WTC11 (cell line): ENCODE measurements at regions not wholly inside any gene's neighbourhood (a gene's known extent, or its start where the extent isn't known, plus 50 kb on each side); places are given as distances from the start of the nearest gene placed in this dataset.

Experiments
- ATAC-seq: fragments of 200-7000 bp; cut with Tn5 transposase; 2 replicates; pipeline ENCODE4 v1.10.0; 2021; ENCODE audit warnings: mild to moderate bottlenecking, moderate library complexity
- CTCF ChIA-PET: fragments of 300-600 bp; sonication (Branson Sonifier 250); formaldehyde crosslinking; loops from one replicate; lab custom pipeline; 2021; ENCODE audit warnings: antibody characterized with exemption; lab: Charles Lee
- POLR2A ChIA-PET: fragments of 350-600 bp; sonication (Branson Sonifier 250); formaldehyde crosslinking; loops from one replicate; lab custom pipeline; 2021; ENCODE audit warnings: antibody characterized with exemption; lab: Charles Lee
- DNase-seq: peaks from one replicate; pipeline ENCODE4 v3.0.0; 2021; ENCODE audit warnings: low spot score
- H3K27ac Mint-ChIP-seq: 2 replicates; pipeline ENCODE4 v1.8.0; 2021; ENCODE audit warnings: mixed read lengths
- H3K27me3 Mint-ChIP-seq: 2 replicates; pipeline ENCODE4 v1.8.0; 2021; ENCODE audit warnings: low read depth, mild to moderate bottlenecking, moderate library complexity, mixed read lengths
- H3K36me3 Mint-ChIP-seq: 2 replicates; pipeline ENCODE4 v1.8.0; 2021; ENCODE audit warnings: mixed read lengths
- H3K4me1 Mint-ChIP-seq: 2 replicates; pipeline ENCODE4 v1.8.0; 2022; ENCODE audit warnings: mixed read lengths
- H3K4me3 Mint-ChIP-seq: 2 replicates; pipeline ENCODE4 v1.8.0; 2021; ENCODE audit warnings: mild to moderate bottlenecking, moderate library complexity, mixed read lengths
- H3K9me3 Mint-ChIP-seq: 2 replicates; pipeline ENCODE4 v1.8.0; 2021; ENCODE audit warnings: mixed read lengths
- ATF2 ChIP-seq: sonication (generic); formaldehyde crosslinking; IDR thresholded peaks from 2 replicates; pipeline ENCODE4 v1.8.1; 2022; ENCODE audit warnings: low read depth, missing genetic modification reagents, borderline replicate concordance
- CBFB ChIP-seq: sonication (generic); formaldehyde crosslinking; IDR thresholded peaks from 2 replicates; pipeline ENCODE4 v1.8.1; 2022; ENCODE audit warnings: mild to moderate bottlenecking, low read depth, missing genetic modification reagents
- CREB1 ChIP-seq: sonication (generic); formaldehyde crosslinking; IDR thresholded peaks from 2 replicates; pipeline ENCODE4 v1.8.0; 2023; ENCODE audit warnings: mild to moderate bottlenecking, missing genetic modification reagents
- E2F4 ChIP-seq: sonication (generic); formaldehyde crosslinking; IDR thresholded peaks from 2 replicates; pipeline ENCODE4 v1.8.1; 2022; ENCODE audit warnings: low read depth, mild to moderate bottlenecking, moderate library complexity, missing genetic modification reagents, borderline replicate concordance
- FOXK1 ChIP-seq: sonication (generic); formaldehyde crosslinking; IDR thresholded peaks from 2 replicates; pipeline ENCODE4 v1.8.0; 2022; ENCODE audit warnings: mild to moderate bottlenecking, moderate library complexity, missing genetic modification reagents
- GABPB1 ChIP-seq: sonication (generic); formaldehyde crosslinking; IDR thresholded peaks from 2 replicates; pipeline ENCODE4 v1.8.1; 2023; ENCODE audit warnings: mild to moderate bottlenecking, missing genetic modification reagents
- IRF2 ChIP-seq: sonication (generic); formaldehyde crosslinking; IDR thresholded peaks from 2 replicates; pipeline ENCODE4 v1.8.0; 2022; ENCODE audit warnings: low read depth, missing genetic modification reagents, borderline replicate concordance
- MXD4 ChIP-seq: fragments of 250-450 bp; sonication (Bioruptor Pico); IDR thresholded peaks from 2 replicates; pipeline ENCODE4 v1.8.0; 2021; ENCODE audit warnings: mild to moderate bottlenecking, moderate library complexity, borderline replicate concordance
- OVOL2 ChIP-seq: fragments of 250-450 bp; sonication (Bioruptor Pico); IDR thresholded peaks from 2 replicates; pipeline ENCODE4 v1.9.0; 2021; ENCODE audit warnings: mild to moderate bottlenecking, borderline replicate concordance
- PREB ChIP-seq: sonication (generic); formaldehyde crosslinking; IDR thresholded peaks from 2 replicates; pipeline ENCODE4 v1.8.1; 2022; ENCODE audit warnings: mild to moderate bottlenecking, missing genetic modification reagents, moderate library complexity, borderline replicate concordance
- PRRX2 ChIP-seq: fragments of 250-450 bp; sonication (Bioruptor Pico); IDR thresholded peaks from 2 replicates; pipeline ENCODE4 v1.8.0; 2021; ENCODE audit warnings: mild to moderate bottlenecking
- SOX15 ChIP-seq: fragments of 250-450 bp; sonication (Bioruptor Pico); IDR thresholded peaks from 2 replicates; pipeline ENCODE4 v1.9.0; 2021; ENCODE audit warnings: mild to moderate bottlenecking
- SP1 ChIP-seq: sonication (generic); formaldehyde crosslinking; conservative IDR thresholded peaks from 2 replicates; pipeline ENCODE4 v1.8.1; 2022; ENCODE audit warnings: missing genetic modification reagents
- TP53 ChIP-seq: sonication (generic); formaldehyde crosslinking; IDR thresholded peaks from 2 replicates; pipeline ENCODE4 v1.8.1; 2023; ENCODE audit warnings: mild to moderate bottlenecking, missing genetic modification reagents
- ZMAT4 ChIP-seq: fragments of 250-450 bp; sonication (Bioruptor Pico); IDR thresholded peaks from 2 replicates; pipeline ENCODE4 v1.9.0; 2021; ENCODE audit warnings: mild to moderate bottlenecking
- ZNF263 ChIP-seq: sonication (generic); formaldehyde crosslinking; IDR thresholded peaks from 2 replicates; pipeline ENCODE4 v1.8.1; 2022; ENCODE audit warnings: low read depth, mild to moderate bottlenecking, moderate library complexity, missing genetic modification reagents
- ZNF416 ChIP-seq: fragments of 250-450 bp; sonication (Bioruptor Pico); IDR thresholded peaks from 2 replicates; pipeline ENCODE4 v1.9.0; 2021; ENCODE audit warnings: mild to moderate bottlenecking, inconsistent platforms
- ZNF512 ChIP-seq: sonication (generic); formaldehyde crosslinking; IDR thresholded peaks from 2 replicates; pipeline ENCODE4 v1.8.1; 2022; ENCODE audit warnings: missing genetic modification reagents, borderline replicate concordance

- CTCF ChIA-PET = no interaction called here
- ATAC-seq (no peak), DNase-seq (no peak)
- Mint-ChIP-seq H3K27me3 (no peaks in the 10 kb centered on the region), H3K27ac (no peak overlapping the region), H3K4me3 (no peak overlapping the region), H3K9me3 (no peaks in the 10 kb centered on the region), H3K4me1 (no peaks in the 10 kb centered on the region)
- POLR2A ChIA-PET = no interaction called here
- no peak for TF ChIP-seq CREB1 (CRISPR knock-in tag)
- no peak for TF ChIP-seq OVOL2
- no peak for TF ChIP-seq CBFB (CRISPR knock-in tag)
- TF ChIP-seq GABPB1 (CRISPR knock-in tag) = peak; percentile 62
- no peak for TF ChIP-seq ZNF512 (CRISPR knock-in tag)
- TF ChIP-seq ATF2 = no peak
- TF ChIP-seq, all 79 proteins: peak for 1
- H3K36me3 Mint-ChIP-seq = no peaks in the 10 kb centered on the region
Measured at GRCh38 chr6:167760979-167761793, 65.5 kb upstream of the AFDN start.

- TF ChIP-seq IRF2 (CRISPR knock-in tag) (no peak), PRRX2 (CRISPR knock-in tag) (no peak), E2F4 (CRISPR knock-in tag) (no peak), ZNF416 (CRISPR knock-in tag) (no peak), ZMAT4 (CRISPR knock-in tag) (no peak), PREB (CRISPR knock-in tag) (no peak), TP53 (CRISPR knock-in tag) (no peak), MXD4 (no peak), SOX15 (CRISPR knock-in tag) (no peak), SP1 (CRISPR knock-in tag) (no peak), ZNF263 (CRISPR knock-in tag) (no peak), FOXK1 (CRISPR knock-in tag) (no peak)
- TF ChIP-seq, all 79 proteins: peak for 0
- H3K4me1 Mint-ChIP-seq = no peaks in the 10 kb centered on the region
- H3K36me3 Mint-ChIP-seq = no peaks in the 10 kb centered on the region
- ChIA-PET POLR2A (no interaction called here), CTCF (no interaction called here)
- no peak overlapping the region for H3K27ac Mint-ChIP-seq
- H3K4me3 Mint-ChIP-seq = no peak overlapping the region
- H3K9me3 Mint-ChIP-seq = no peaks in the 10 kb centered on the region
- ATAC-seq = no peak
- H3K27me3 Mint-ChIP-seq = no peaks in the 10 kb centered on the region
- DNase-seq = no peak
Measured at GRCh38 chr6:167761794-167762258, 64.9 kb upstream of the AFDN start.
